A673 (cell line): ENCODE measurements at regions not wholly inside any gene's neighbourhood (a gene's known extent, or its start where the extent isn't known, plus 50 kb on each side); places are given as distances from the start of the nearest gene placed in this dataset.

ENCODE experiments used
- BruUV-seq: library from RNA; stranded (reverse); fragments of 400-500 nt; replicated peaks from 2 replicates; lab custom pipeline; 2021; lab: Mats Ljungman, UMichigan
- CTCF ChIA-PET: fragments of 300-600 bp; sonication (Branson Sonifier 250); formaldehyde crosslinking; loops from one replicate; lab custom pipeline; 2022; ENCODE audit warnings: antibody characterized with exemption; lab: Charles Lee
- POLR2A ChIA-PET: fragments of 300-600 bp; sonication (Branson Sonifier 250); formaldehyde crosslinking; loops from one replicate; lab custom pipeline; 2022; ENCODE audit warnings: antibody characterized with exemption; ENCODE audit not compliant: low non-redundant PET; lab: Charles Lee
- DNase-seq: peaks from one replicate; pipeline ENCODE4 v3.0.0-alpha.2; 2015; ENCODE audit warnings: low spot score
- H3K27ac ChIP-seq: fragments of 200-600 bp; sonication (generic); 2 replicates; pipeline ENCODE4 v1.5.1; 2016; ENCODE audit warnings: mixed run types, low read depth, mild to moderate bottlenecking, mixed read lengths, antibody characterized with exemption, low read length; ENCODE audit not compliant: poor library complexity, severe bottlenecking
- H3K27me3 ChIP-seq: fragments of 200-600 bp; sonication (generic); replicated peaks from 2 replicates; pipeline ENCODE4 v1.6.1; 2017; ENCODE audit warnings: mixed run types, low read depth, mild to moderate bottlenecking, mixed read lengths, antibody characterized with exemption, low read length; ENCODE audit not compliant: insufficient read depth, poor library complexity
- H3K36me3 ChIP-seq: fragments of 200-600 bp; sonication (generic); 2 replicates; pipeline ENCODE4 v1.6.1; 2016; ENCODE audit warnings: mixed run types, mild to moderate bottlenecking, mixed read lengths, antibody characterized with exemption, low read length; ENCODE audit not compliant: insufficient read depth, poor library complexity, severe bottlenecking
- H3K4me1 ChIP-seq: fragments of 200-600 bp; sonication (generic); 2 replicates; pipeline ENCODE4 v1.6.1; 2017; ENCODE audit warnings: mixed run types, mild to moderate bottlenecking, mixed read lengths, antibody characterized with exemption, low read length; ENCODE audit not compliant: insufficient read depth, poor library complexity, severe bottlenecking
- H3K4me3 ChIP-seq: fragments of 200-600 bp; sonication (generic); 2 replicates; pipeline ENCODE4 v1.5.1; 2016; ENCODE audit warnings: low read depth, mixed run types, mild to moderate bottlenecking, mixed read lengths, low read length; ENCODE audit not compliant: poor library complexity, severe bottlenecking
- H3K9me3 ChIP-seq: fragments of 200-600 bp; sonication (generic); 2 replicates; pipeline ENCODE4 v1.6.1; 2016; ENCODE audit warnings: mixed run types, low read depth, mild to moderate bottlenecking, mixed read lengths, antibody characterized with exemption, low read length; ENCODE audit not compliant: poor library complexity, severe bottlenecking
- EZH2 ChIP-seq: fragments of 200-600 bp; sonication (generic); IDR thresholded peaks from 2 replicates; pipeline ENCODE4 v1.6.1; 2017; ENCODE audit warnings: borderline replicate concordance, low read depth, mild to moderate bottlenecking, mixed read lengths, antibody characterized with exemption, low read length; ENCODE audit not compliant: poor library complexity, severe bottlenecking
- intact Hi-C: fragments of 100-400 bp; cut with micrococcal nuclease; formaldehyde crosslinking; loops from one replicate; pipeline ENCODE4 v1.10.0; 2022; ENCODE audit not compliant: unreplicated experiment
- TF ChIP-seq, protein P1 (sequence below): fragments of 300-800, 200-600 bp; sonication (generic); conservative IDR thresholded peaks from 2 replicates; pipeline ENCODE4 v1.5.1; 2017; ENCODE audit warnings: low read depth, mild to moderate bottlenecking, antibody characterized with exemption, low read length, moderate library complexity, mixed read lengths

DNA sequence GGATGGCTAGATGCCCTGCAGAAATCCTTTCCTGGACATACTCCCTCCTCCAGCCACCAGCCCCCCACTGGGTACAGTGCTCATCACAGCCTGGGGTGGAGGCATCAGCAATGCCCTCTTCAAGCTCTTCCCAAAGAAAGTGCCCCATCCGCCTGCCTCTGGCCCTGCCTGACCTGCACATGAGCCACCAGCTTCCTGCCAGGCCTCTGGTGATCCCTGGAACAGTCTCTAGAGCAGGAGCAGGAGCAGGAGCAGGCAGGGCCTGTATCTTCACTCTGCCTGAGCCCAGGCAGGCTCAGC is 54.1 kb upstream of the CAB39 start:
- Histone ChIP-seq H3K27ac (no peak overlapping the region), H3K4me1 (no peaks in the 10 kb centered on the region), H3K9me3 (no peaks in the 10 kb centered on the region), H3K36me3 (no peaks in the 10 kb centered on the region), H3K4me3 (no peak overlapping the region), H3K27me3 (no peaks in the 10 kb centered on the region)
- ChIA-PET POLR2A (no interaction called here), CTCF (no interaction called here)
- BruUV-seq, result no TSS peak
- TF ChIP-seq, protein P1, sequence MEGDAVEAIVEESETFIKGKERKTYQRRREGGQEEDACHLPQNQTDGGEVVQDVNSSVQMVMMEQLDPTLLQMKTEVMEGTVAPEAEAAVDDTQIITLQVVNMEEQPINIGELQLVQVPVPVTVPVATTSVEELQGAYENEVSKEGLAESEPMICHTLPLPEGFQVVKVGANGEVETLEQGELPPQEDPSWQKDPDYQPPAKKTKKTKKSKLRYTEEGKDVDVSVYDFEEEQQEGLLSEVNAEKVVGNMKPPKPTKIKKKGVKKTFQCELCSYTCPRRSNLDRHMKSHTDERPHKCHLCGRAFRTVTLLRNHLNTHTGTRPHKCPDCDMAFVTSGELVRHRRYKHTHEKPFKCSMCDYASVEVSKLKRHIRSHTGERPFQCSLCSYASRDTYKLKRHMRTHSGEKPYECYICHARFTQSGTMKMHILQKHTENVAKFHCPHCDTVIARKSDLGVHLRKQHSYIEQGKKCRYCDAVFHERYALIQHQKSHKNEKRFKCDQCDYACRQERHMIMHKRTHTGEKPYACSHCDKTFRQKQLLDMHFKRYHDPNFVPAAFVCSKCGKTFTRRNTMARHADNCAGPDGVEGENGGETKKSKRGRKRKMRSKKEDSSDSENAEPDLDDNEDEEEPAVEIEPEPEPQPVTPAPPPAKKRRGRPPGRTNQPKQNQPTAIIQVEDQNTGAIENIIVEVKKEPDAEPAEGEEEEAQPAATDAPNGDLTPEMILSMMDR, result no peak
- TF ChIP-seq EZH2, result no peak
- DNase-seq, result no peak
- intact Hi-C loops, result no loop called here

DNA sequence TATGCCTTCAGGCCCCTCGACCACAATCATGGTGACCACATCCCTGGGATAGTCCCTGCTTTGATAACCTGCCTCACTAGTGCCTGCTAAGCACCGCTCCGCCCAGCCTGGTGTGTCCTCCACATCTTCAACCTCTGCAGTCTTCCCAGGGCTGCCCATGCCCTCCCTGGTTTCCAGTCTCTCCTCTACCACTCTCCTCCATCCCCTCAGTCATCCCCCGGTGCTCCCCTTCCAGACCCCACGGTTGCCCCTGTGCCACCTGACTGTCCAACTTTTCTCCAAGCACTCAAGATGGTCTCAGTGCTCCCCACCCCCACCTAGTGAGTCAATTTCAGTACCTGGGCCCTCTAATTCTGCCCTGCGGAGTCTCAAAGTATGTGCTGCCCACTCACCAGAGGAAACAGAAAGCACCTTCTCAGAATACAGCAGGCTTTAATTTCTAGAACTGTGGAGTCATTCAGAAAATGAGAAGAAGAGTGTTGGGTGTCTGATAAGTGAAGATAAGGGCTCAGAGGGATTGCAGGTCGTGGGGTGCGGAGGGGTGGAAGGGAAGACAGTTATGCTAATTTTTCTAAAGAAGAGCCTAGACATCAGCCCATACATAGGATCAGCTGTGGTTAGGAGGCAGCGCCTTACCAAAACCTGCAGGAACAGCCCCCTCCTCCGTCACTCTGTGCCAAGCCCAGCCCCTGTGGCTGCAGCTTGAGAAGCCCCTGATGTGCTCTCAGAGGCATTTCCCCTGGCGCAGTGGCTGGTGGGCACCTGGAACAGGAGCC is 53.6 kb upstream of the CAB39 start:
- ChIA-PET POLR2A (no interaction called here), CTCF (no interaction called here)
- H3K4me3 ChIP-seq, result no peak overlapping the region
- no peaks in the 10 kb centered on the region for H3K36me3 ChIP-seq
- BruUV-seq, result no TSS peak
- H3K27me3 ChIP-seq, result no peaks in the 10 kb centered on the region
- no peak for DNase-seq
- H3K27ac ChIP-seq, result no peak overlapping the region
- intact Hi-C loops, result no loop called here
- no peaks in the 10 kb centered on the region for H3K4me1 ChIP-seq
- TF ChIP-seq EZH2, result no peak
- TF ChIP-seq, protein P1, result no peak
- no peaks in the 10 kb centered on the region for H3K9me3 ChIP-seq

DNA sequence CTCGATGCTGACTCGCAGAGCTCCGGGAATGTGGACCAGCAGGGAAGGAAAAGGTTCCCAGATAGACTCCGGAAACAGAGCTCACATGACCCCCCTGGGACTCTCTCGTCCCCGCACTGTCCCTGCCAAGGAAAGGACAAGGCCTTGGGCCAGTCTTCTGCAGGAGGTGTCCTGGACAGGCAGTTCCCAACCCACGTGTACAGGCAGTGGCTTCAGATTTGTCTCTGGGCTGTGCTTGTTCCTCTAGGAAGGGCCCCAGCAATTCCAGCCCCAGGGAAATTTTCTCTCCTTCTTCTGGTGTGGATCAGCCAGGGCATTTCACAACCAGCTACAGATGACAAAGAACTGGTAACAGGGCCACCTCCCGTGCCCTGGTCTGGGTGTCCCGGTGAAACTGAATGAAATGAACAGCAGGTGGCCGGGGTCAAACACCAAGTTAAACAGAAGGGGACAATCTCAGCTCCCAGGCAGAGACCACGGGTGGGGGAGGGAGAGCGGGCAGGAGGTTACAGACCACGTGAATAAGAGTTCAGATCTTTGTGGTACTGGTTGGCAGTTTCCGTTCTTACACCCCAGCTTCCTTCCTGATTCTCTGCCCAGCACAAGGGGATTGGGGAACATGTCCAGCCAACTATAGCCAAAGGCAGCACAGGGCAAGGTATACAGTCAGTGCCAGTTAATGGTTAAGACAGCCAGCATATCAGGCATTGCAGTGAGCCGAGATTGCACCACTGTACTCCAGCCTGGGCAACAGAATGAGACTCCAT is 52.2 kb upstream of the CAB39 start:
- Histone ChIP-seq H3K9me3 (no peaks in the 10 kb centered on the region), H3K27ac (no peak overlapping the region), H3K4me1 (no peaks in the 10 kb centered on the region), H3K4me3 (no peak overlapping the region), H3K27me3 (no peaks in the 10 kb centered on the region), H3K36me3 (no peaks in the 10 kb centered on the region)
- intact Hi-C loops, result no loop called here
- TF ChIP-seq EZH2, result no peak
- TF ChIP-seq, protein P1, result no peak
- ChIA-PET CTCF (no interaction called here), POLR2A (no interaction called here)
- DNase-seq, result no peak
- BruUV-seq, result no TSS peak
